ENCODE measurements at regions not wholly inside any gene's neighbourhood (a gene's known extent, or its start where the extent isn't known, plus 50 kb on each side); places are given as distances from the start of the nearest gene placed in this dataset.

DNA sequence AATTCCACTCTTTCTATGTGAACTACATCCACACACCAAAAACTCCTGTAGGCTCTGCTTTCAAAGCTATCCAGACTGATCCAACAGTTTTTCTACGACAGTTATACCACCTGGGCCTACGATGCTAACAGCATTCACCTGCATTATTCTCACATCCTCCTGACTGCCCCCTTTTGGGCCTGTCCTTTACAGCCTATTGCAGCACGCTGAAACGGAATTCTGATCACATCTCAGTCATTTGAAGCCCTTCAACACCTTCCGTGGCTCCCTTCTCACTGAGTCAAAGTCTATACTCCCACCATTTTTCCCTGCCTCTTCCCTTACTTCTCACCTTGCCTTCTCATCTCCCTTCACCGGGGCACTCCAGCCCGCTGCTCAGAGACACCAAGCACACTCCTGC is 791.3 kb upstream of the KIRREL3 start:
- ATAC-seq (ENCODE audit: low read depth) (no peak), DNase-seq (no peak)
- no peak overlapping the region for H3K4me3 ChIP-seq (ENCODE audit: control extremely low read depth in 1 of 5, extremely low read depth in 1 of 5, insufficient read depth in 1 of 5, low read depth in 2 of 5, low read length in 4 of 5)
- no peak overlapping the region for H3K27ac ChIP-seq (ENCODE audit: low read length in 2 of 2)
- no peaks in the 10 kb centered on the region for H3K9me3 ChIP-seq (ENCODE audit: control extremely low read depth in 1 of 3, control insufficient read depth in 2 of 3, insufficient read depth in 1 of 3, low read length in 2 of 3)
- no peak overlapping the region for H2AFZ ChIP-seq (ENCODE audit: insufficient read depth, low read depth, low read length, poor library complexity, severe bottlenecking)
- H3K9ac ChIP-seq (ENCODE audit: low read length) = no peak overlapping the region
- H3K27me3 Mint-ChIP-seq = no peaks in the 10 kb centered on the region
- no peak for TF ChIP-seq EZH2 (IDR thresholded peaks at IDR 0.05; ENCODE audit: borderline replicate concordance, insufficient read depth, low read depth, low read length, poor library complexity, severe bottlenecking)
- TF ChIP-seq, protein P1, sequence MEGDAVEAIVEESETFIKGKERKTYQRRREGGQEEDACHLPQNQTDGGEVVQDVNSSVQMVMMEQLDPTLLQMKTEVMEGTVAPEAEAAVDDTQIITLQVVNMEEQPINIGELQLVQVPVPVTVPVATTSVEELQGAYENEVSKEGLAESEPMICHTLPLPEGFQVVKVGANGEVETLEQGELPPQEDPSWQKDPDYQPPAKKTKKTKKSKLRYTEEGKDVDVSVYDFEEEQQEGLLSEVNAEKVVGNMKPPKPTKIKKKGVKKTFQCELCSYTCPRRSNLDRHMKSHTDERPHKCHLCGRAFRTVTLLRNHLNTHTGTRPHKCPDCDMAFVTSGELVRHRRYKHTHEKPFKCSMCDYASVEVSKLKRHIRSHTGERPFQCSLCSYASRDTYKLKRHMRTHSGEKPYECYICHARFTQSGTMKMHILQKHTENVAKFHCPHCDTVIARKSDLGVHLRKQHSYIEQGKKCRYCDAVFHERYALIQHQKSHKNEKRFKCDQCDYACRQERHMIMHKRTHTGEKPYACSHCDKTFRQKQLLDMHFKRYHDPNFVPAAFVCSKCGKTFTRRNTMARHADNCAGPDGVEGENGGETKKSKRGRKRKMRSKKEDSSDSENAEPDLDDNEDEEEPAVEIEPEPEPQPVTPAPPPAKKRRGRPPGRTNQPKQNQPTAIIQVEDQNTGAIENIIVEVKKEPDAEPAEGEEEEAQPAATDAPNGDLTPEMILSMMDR (IDR thresholded peaks at IDR 0.05) = no peak
- ChIA-PET POLR2A (no interaction called here), CTCF (no interaction called here)
- intact Hi-C loops (cut with micrococcal nuclease) = no loop called here
- no peak overlapping the region for H3K27ac Mint-ChIP-seq
- no peaks in the 10 kb centered on the region for H3K4me1 Mint-ChIP-seq
- H3K9me3 Mint-ChIP-seq (ENCODE audit: insufficient read depth) = no peaks in the 10 kb centered on the region
- no peaks in the 10 kb centered on the region for H3K27me3 ChIP-seq (replicated peaks in 1 of 4; ENCODE audit: control extremely low read depth in 1 of 4, control insufficient read depth in 3 of 4, insufficient read depth in 4 of 4, low read length in 3 of 4)
- no peaks in the 10 kb centered on the region for H4K20me1 ChIP-seq (ENCODE audit: control insufficient read depth, insufficient read depth, low read length, poor library complexity, severe bottlenecking)
- H3K36me3 ChIP-seq (replicated peaks in 1 of 2; ENCODE audit: control extremely low read depth in 1 of 2, control insufficient read depth in 1 of 2, extremely low read depth in 1 of 2, insufficient read depth in 2 of 2, low read length in 1 of 2) = no peaks in the 10 kb centered on the region
- no peak overlapping the region for H3K4me3 Mint-ChIP-seq
- WGBS (ENCODE audit: insufficient coverage) = 87% methylated on average over 7 of the region's 7 CpGs
- H3K4me2 ChIP-seq (replicated peaks; ENCODE audit: low read depth, low read length, poor library complexity, severe bottlenecking) = no peak overlapping the region
- H3K79me2 ChIP-seq (ENCODE audit: control insufficient read depth, insufficient read depth, low read length) = no peaks in the 10 kb centered on the region
- H3K4me1 ChIP-seq (ENCODE audit: control insufficient read depth in 2 of 2, insufficient read depth in 2 of 2, low read length in 2 of 2) = no peaks in the 10 kb centered on the region

DNA sequence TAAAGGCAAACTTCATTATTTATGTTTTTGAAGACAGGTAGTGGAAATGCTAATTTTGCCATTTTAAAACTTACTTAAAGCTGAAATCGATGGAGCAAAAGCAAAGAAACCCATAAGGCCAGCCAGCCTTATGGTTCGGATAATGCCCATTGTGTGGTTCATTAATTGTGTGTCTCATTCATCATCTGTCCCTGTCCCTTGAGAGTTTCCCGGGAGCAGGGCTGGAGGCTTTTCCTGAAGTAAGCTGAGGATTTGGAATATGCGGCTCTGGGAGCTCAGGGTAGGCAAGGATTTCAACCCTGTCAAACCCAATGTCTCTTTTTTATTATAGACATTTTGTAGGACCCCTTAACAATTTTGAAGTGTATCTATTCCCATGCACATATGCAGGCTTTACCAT is 790.0 kb upstream of the KIRREL3 start:
- no peak overlapping the region for H2AFZ ChIP-seq (ENCODE audit: insufficient read depth, low read depth, low read length, poor library complexity, severe bottlenecking)
- no peaks in the 10 kb centered on the region for H3K27me3 ChIP-seq (replicated peaks in 1 of 4; ENCODE audit: control extremely low read depth in 1 of 4, control insufficient read depth in 3 of 4, insufficient read depth in 4 of 4, low read length in 3 of 4)
- no peak overlapping the region for H3K4me2 ChIP-seq (replicated peaks; ENCODE audit: low read depth, low read length, poor library complexity, severe bottlenecking)
- Mint-ChIP-seq H3K9me3 (ENCODE audit: insufficient read depth) (no peaks in the 10 kb centered on the region), H3K27ac (no peak overlapping the region), H3K4me3 (no peak overlapping the region), H3K4me1 (no peaks in the 10 kb centered on the region), H3K27me3 (no peaks in the 10 kb centered on the region)
- no peaks in the 10 kb centered on the region for H3K36me3 ChIP-seq (replicated peaks in 1 of 2; ENCODE audit: control extremely low read depth in 1 of 2, control insufficient read depth in 1 of 2, extremely low read depth in 1 of 2, insufficient read depth in 2 of 2, low read length in 1 of 2)
- no peaks in the 10 kb centered on the region for H3K9me3 ChIP-seq (ENCODE audit: control extremely low read depth in 1 of 3, control insufficient read depth in 2 of 3, insufficient read depth in 1 of 3, low read length in 2 of 3)
- no peak overlapping the region for H3K27ac ChIP-seq (ENCODE audit: low read length in 2 of 2)
- ChIA-PET POLR2A (no interaction called here), CTCF (no interaction called here)
- WGBS (ENCODE audit: insufficient coverage) = 92% methylated on average over 2 of the region's 4 CpGs
- DNase-seq (no peak), ATAC-seq (ENCODE audit: low read depth) (no peak)
- H3K4me3 ChIP-seq (ENCODE audit: control extremely low read depth in 1 of 5, extremely low read depth in 1 of 5, insufficient read depth in 1 of 5, low read depth in 2 of 5, low read length in 4 of 5) = no peak overlapping the region
- TF ChIP-seq EZH2 (IDR thresholded peaks at IDR 0.05; ENCODE audit: borderline replicate concordance, insufficient read depth, low read depth, low read length, poor library complexity, severe bottlenecking) = no peak
- TF ChIP-seq, protein P1 (IDR thresholded peaks at IDR 0.05) = no peak
- no peak overlapping the region for H3K9ac ChIP-seq (ENCODE audit: low read length)
- intact Hi-C loops (cut with micrococcal nuclease) = no loop called here
- H3K4me1 ChIP-seq (ENCODE audit: control insufficient read depth in 2 of 2, insufficient read depth in 2 of 2, low read length in 2 of 2) = no peaks in the 10 kb centered on the region
- H4K20me1 ChIP-seq (ENCODE audit: control insufficient read depth, insufficient read depth, low read length, poor library complexity, severe bottlenecking) = no peaks in the 10 kb centered on the region
- H3K79me2 ChIP-seq (ENCODE audit: control insufficient read depth, insufficient read depth, low read length) = no peaks in the 10 kb centered on the region

All from B cell (primary cell).